HG03025 (cell line): ENCODE measurements at regions not wholly inside any gene's neighbourhood (a gene's known extent, or its start where the extent isn't known, plus 50 kb on each side); places are given as distances from the start of the nearest gene placed in this dataset.

Source experiments
- ATAC-seq: cut with Tn5 transposase; IDR thresholded peaks from one replicate; pipeline ENCODE4 v1.9.1; 2021; ENCODE audit warnings: mild to moderate bottlenecking, moderate library complexity; ENCODE audit not compliant: unreplicated experiment, low FRiP score

- no peak for ATAC-seq
Measured at GRCh38 chr9:86836797-86837196, 110.5 kb downstream of the GAS1 start.

- ATAC-seq = no peak
Measured at GRCh38 chr9:86836266-86836665, 111.0 kb downstream of the GAS1 start.

- no peak for ATAC-seq
Measured at GRCh38 chr9:86830356-86830755, 117.0 kb downstream of the GAS1 start.

- no peak for ATAC-seq
Measured at GRCh38 chr9:86829496-86830046, 117.7 kb downstream of the GAS1 start.

GRCh38 chr9:86828631-86829030 is 118.7 kb downstream of the GAS1 start:
- ATAC-seq = no peak

- no peak for ATAC-seq
Measured at GRCh38 chr9:86827893-86828292, 119.4 kb downstream of the GAS1 start.

GRCh38 chr9:86825299-86825698 is 122.0 kb downstream of the GAS1 start:
- ATAC-seq = no peak

- ATAC-seq = no peak
Measured at GRCh38 chr9:86822006-86822801, 125.1 kb downstream of the GAS1 start.

- ATAC-seq = no peak
Measured at GRCh38 chr9:86821006-86821845, 126.1 kb downstream of the GAS1 start.

GRCh38 chr9:86819552-86819951 is 127.8 kb downstream of the GAS1 start:
- ATAC-seq = no peak

- ATAC-seq = no peak
Measured at GRCh38 chr9:86818636-86819035, 128.7 kb downstream of the GAS1 start.

- no peak for ATAC-seq
Measured at GRCh38 chr9:86816868-86817267, 130.4 kb downstream of the GAS1 start.

GRCh38 chr9:86816366-86816765 is 130.9 kb downstream of the GAS1 start:
- ATAC-seq = no peak

GRCh38 chr9:86812616-86813015 is 134.7 kb downstream of the GAS1 start:
- ATAC-seq = no peak

- no peak for ATAC-seq
Measured at GRCh38 chr9:86809759-86810367, 137.4 kb downstream of the GAS1 start.

- no peak for ATAC-seq
Measured at GRCh38 chr9:86809151-86809550, 138.2 kb downstream of the GAS1 start.

- no peak for ATAC-seq
Measured at GRCh38 chr9:86807367-86807976, 139.8 kb downstream of the GAS1 start.

- ATAC-seq = no peak
Measured at GRCh38 chr9:86804011-86804410, 143.3 kb downstream of the GAS1 start.

- no peak for ATAC-seq
Measured at GRCh38 chr9:86802900-86803673, 144.2 kb downstream of the GAS1 start.

GRCh38 chr9:86801246-86801645 is 146.1 kb downstream of the GAS1 start:
- no peak for ATAC-seq
